PC-3 (cell line): ENCODE measurements at regions not wholly inside any gene's neighbourhood (a gene's known extent, or its start where the extent isn't known, plus 50 kb on each side); places are given as distances from the start of the nearest gene placed in this dataset.

Source experiments
- ATAC-seq: fragments of 200-7000 bp; cut with Tn5 transposase; 2 replicates; pipeline ENCODE4 v1.9.1; 2020; ENCODE audit warnings: mild to moderate bottlenecking, moderate library complexity
- BruUV-seq: library from RNA; stranded (reverse); fragments of 400-500 nt; replicated peaks from 2 replicates; lab custom pipeline; 2021; lab: Mats Ljungman, UMichigan
- CTCF ChIA-PET: fragments of 300-600 bp; sonication (Branson Sonifier 250); formaldehyde crosslinking; loops from one replicate; lab custom pipeline; 2022; ENCODE audit warnings: antibody characterized with exemption; lab: Charles Lee
- POLR2A ChIA-PET: fragments of 300-600 bp; sonication (Branson Sonifier 250); formaldehyde crosslinking; loops from one replicate; lab custom pipeline; 2022; ENCODE audit warnings: antibody characterized with exemption; ENCODE audit not compliant: unreplicated experiment; lab: Charles Lee
- DNase-seq: peaks from one replicate; pipeline ENCODE4 v3.0.0-alpha.2; 2015
- H2AFZ ChIP-seq: fragments of 300-600 bp; sonication (generic); 2 replicates; pipeline ENCODE4 v1.6.0; 2016; ENCODE audit warnings: antibody characterized with exemption, low read length
- H3F3A ChIP-seq: fragments of 300-600 bp; sonication (generic); one replicate; pipeline ENCODE4 v1.6.0; 2017; ENCODE audit warnings: antibody characterized with exemption, low read length, control low read depth, mild to moderate bottlenecking; ENCODE audit not compliant: unreplicated experiment
- H3K27ac ChIP-seq: fragments of 300-600 bp; sonication (generic); 2 replicates; pipeline ENCODE4 v1.5.1; 2016; ENCODE audit warnings: mild to moderate bottlenecking, low read length
- H3K27me3 ChIP-seq: fragments of 300-600 bp; sonication (generic); 2 replicates; pipeline ENCODE4 v1.6.1; 2016; ENCODE audit warnings: low read length, mixed read lengths
- H3K36me3 ChIP-seq: fragments of 300-600 bp; sonication (generic); 2 replicates; pipeline ENCODE4 v1.6.1; 2016; ENCODE audit warnings: low read depth, mixed run types, low read length, mixed read lengths
- H3K4me1 ChIP-seq: fragments of 300-600 bp; sonication (generic); 2 replicates; pipeline ENCODE4 v1.5.1; 2016; ENCODE audit warnings: low read length; ENCODE audit not compliant: insufficient read depth
- H3K4me2 ChIP-seq: fragments of 300-600 bp; sonication (generic); 2 replicates; pipeline ENCODE4 v1.6.0; 2016; ENCODE audit warnings: low read length
- H3K4me3 ChIP-seq: fragments of 300-600 bp; sonication (generic); 2 replicates; pipeline ENCODE4 v1.5.1; 2016; ENCODE audit warnings: mild to moderate bottlenecking, low read length, mixed read lengths
- H3K79me2 ChIP-seq: fragments of 300-600 bp; sonication (generic); 2 replicates; pipeline ENCODE4 v1.6.1; 2017; ENCODE audit warnings: low read length, mixed read lengths
- H3K9ac ChIP-seq: fragments of 300-600 bp; sonication (generic); 2 replicates; pipeline ENCODE4 v1.6.0; 2016; ENCODE audit warnings: mild to moderate bottlenecking, low read length
- H3K9me2 ChIP-seq: fragments of 300-600 bp; sonication (generic); replicated peaks from 2 replicates; pipeline ENCODE4 v1.6.1; 2016; ENCODE audit warnings: mixed run types, low read length, mixed read lengths
- H3K9me3 ChIP-seq: fragments of 300-600 bp; sonication (generic); 2 replicates; pipeline ENCODE4 v1.6.1; 2016; ENCODE audit warnings: low read length, mixed read lengths
- H4K20me1 ChIP-seq: fragments of 300-600 bp; sonication (generic); 2 replicates; pipeline ENCODE4 v1.6.1; 2016; ENCODE audit warnings: low read length, mixed read lengths
- EZH2 ChIP-seq: fragments of 300-600 bp; sonication (generic); IDR thresholded peaks from one replicate; pipeline ENCODE4 v1.6.1; 2017; ENCODE audit warnings: antibody characterized with exemption, mild to moderate bottlenecking, low read length; ENCODE audit not compliant: unreplicated experiment
- EZH2phosphoT487 ChIP-seq: fragments of 300-600 bp; sonication (generic); IDR thresholded peaks from 2 replicates; pipeline ENCODE4 v1.6.1; 2018; ENCODE audit warnings: mild to moderate bottlenecking, antibody characterized with exemption, low read length, borderline replicate concordance
- intact Hi-C: fragments of 100-400 bp; cut with micrococcal nuclease; formaldehyde crosslinking; loops from 2 replicates; pipeline ENCODE4 v1.9.0; 2023
- TF ChIP-seq, protein P1 (sequence below): fragments of 300-600 bp; sonication (generic); conservative IDR thresholded peaks from 2 replicates; pipeline ENCODE4 v1.5.1; 2017; ENCODE audit warnings: antibody characterized with exemption, low read depth, mild to moderate bottlenecking, low read length

DNA sequence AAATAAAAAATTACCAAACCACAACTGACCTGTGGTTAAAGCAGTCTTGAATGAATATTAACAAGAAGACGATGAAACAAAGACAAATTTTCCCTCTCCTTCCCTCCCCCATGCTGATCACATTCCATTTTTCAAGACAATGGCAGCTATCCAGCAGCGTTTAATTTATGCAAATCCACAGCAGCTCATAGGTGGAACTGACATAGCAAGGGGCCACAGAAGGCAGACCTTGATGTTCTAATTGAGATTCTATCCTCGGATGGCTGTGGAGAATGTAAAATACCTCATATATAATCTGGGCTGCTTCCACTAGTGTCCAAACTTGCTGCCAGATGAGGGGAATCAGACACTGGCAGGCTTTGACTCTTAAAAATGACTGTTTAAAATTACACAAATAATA is 211.5 kb downstream of the CHRDL1 start:
- H3K9me2 ChIP-seq = no peaks in the 10 kb centered on the region
- ChIA-PET CTCF (no interaction called here), POLR2A (no interaction called here)
- BruUV-seq = no TSS peak
- H3F3A ChIP-seq = no peaks in the 10 kb centered on the region
- H3K9ac ChIP-seq = no peak overlapping the region
- no peak overlapping the region for H3K4me2 ChIP-seq
- no peak overlapping the region for H3K27ac ChIP-seq
- no peaks in the 10 kb centered on the region for H3K9me3 ChIP-seq
- H3K4me1 ChIP-seq = no peaks in the 10 kb centered on the region
- intact Hi-C loops = no loop called here
- no peaks in the 10 kb centered on the region for H3K79me2 ChIP-seq
- DNase-seq = no peak
- no peaks in the 10 kb centered on the region for H4K20me1 ChIP-seq
- TF ChIP-seq, protein P1, sequence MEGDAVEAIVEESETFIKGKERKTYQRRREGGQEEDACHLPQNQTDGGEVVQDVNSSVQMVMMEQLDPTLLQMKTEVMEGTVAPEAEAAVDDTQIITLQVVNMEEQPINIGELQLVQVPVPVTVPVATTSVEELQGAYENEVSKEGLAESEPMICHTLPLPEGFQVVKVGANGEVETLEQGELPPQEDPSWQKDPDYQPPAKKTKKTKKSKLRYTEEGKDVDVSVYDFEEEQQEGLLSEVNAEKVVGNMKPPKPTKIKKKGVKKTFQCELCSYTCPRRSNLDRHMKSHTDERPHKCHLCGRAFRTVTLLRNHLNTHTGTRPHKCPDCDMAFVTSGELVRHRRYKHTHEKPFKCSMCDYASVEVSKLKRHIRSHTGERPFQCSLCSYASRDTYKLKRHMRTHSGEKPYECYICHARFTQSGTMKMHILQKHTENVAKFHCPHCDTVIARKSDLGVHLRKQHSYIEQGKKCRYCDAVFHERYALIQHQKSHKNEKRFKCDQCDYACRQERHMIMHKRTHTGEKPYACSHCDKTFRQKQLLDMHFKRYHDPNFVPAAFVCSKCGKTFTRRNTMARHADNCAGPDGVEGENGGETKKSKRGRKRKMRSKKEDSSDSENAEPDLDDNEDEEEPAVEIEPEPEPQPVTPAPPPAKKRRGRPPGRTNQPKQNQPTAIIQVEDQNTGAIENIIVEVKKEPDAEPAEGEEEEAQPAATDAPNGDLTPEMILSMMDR = no peak
- TF ChIP-seq EZH2 = no peak
- no peak for TF ChIP-seq EZH2phosphoT487
- ATAC-seq = no peak
- no peaks in the 10 kb centered on the region for H3K36me3 ChIP-seq
- H3K4me3 ChIP-seq = no peak overlapping the region
- H3K27me3 ChIP-seq = no peaks in the 10 kb centered on the region
- H2AFZ ChIP-seq = no peak overlapping the region

DNA sequence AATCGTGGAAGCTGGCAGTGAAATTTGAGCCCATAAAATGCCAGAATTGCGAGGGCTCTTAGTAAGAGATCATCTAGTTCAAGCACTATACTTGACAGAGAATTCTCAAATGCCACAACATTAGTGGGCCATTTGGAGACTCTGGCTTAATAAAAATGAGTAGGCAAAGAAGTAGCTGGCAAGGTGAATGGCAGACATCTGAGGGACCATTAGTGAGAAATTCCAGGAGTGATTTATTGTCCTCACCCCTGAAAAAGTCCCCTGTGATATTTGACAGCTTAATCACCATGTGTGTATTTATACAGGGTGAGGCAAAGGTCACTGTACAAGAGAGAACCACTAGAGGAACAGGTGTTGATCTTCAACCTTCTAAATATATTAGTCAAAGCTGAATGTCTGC is 207.5 kb downstream of the CHRDL1 start:
- no peak for ATAC-seq
- H4K20me1 ChIP-seq = no peaks in the 10 kb centered on the region
- intact Hi-C loops = no loop called here

DNA sequence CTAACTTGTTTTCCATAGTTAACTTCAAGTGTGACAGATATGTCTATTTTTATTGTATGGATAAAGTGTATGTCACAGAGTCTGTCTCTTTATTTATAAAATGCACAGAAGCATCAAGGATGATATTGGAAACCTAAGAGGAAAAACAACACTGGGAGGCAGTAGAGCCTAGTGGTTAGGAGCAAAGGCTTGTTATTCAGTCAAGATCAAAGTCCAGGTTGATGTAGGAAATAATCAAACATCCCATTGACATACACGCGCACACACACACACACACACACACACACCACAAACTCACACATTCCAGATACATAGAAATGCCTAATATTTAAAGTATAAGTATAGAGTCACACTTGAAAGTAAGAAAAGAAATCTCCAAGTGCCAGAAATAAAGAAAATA is 206.8 kb downstream of the CHRDL1 start:
- CTCF ChIA-PET = no interaction called here
- Histone ChIP-seq H3K27ac (no peak overlapping the region), H4K20me1 (no peaks in the 10 kb centered on the region), H3K9ac (no peak overlapping the region), H3K27me3 (no peaks in the 10 kb centered on the region), H3F3A (no peaks in the 10 kb centered on the region), H3K4me1 (no peaks in the 10 kb centered on the region), H3K36me3 (no peaks in the 10 kb centered on the region), H3K9me2 (no peaks in the 10 kb centered on the region), H3K9me3 (no peaks in the 10 kb centered on the region), H3K4me2 (no peak overlapping the region), H2AFZ (no peak overlapping the region), H3K4me3 (no peak overlapping the region), H3K79me2 (no peaks in the 10 kb centered on the region)
- TF ChIP-seq, protein P1 = no peak
- no peak for TF ChIP-seq EZH2phosphoT487
- no peak for TF ChIP-seq EZH2
- intact Hi-C loops = no loop called here
- POLR2A ChIA-PET = no interaction called here
- DNase-seq (no peak), ATAC-seq (no peak)
- BruUV-seq = no TSS peak

More for the DNA sequence above, 207.5 kb downstream of the CHRDL1 start:
- ChIA-PET CTCF (no interaction called here), POLR2A (no interaction called here)
- Histone ChIP-seq H3K79me2 (no peaks in the 10 kb centered on the region), H3K9me2 (no peaks in the 10 kb centered on the region), H3F3A (no peaks in the 10 kb centered on the region), H3K36me3 (no peaks in the 10 kb centered on the region), H3K9ac (no peak overlapping the region), H3K4me3 (no peak overlapping the region), H3K27ac (no peak overlapping the region), H3K4me2 (no peak overlapping the region), H3K4me1 (no peaks in the 10 kb centered on the region), H3K27me3 (no peaks in the 10 kb centered on the region), H3K9me3 (no peaks in the 10 kb centered on the region), H2AFZ (no peak overlapping the region)
- BruUV-seq = no TSS peak
- no peak for DNase-seq
- TF ChIP-seq, protein P1 = no peak
- no peak for TF ChIP-seq EZH2phosphoT487
- no peak for TF ChIP-seq EZH2
